ENCODE measurements at regions not wholly inside any gene's neighbourhood (a gene's known extent, or its start where the extent isn't known, plus 50 kb on each side); places are given as distances from the start of the nearest gene placed in this dataset.

GRCh38 chr5:116964438-116964837 lies 389.8 kb upstream of the SEMA6A start:
- TF ChIP-seq CTCF (IDR thresholded peaks at IDR 0.05): no peak
- TF ChIP-seq POLR2A (IDR thresholded peaks at IDR 0.05): no peak
- TF ChIP-seq POLR2AphosphoS5 (IDR thresholded peaks at IDR 0.05): no peak
